Prostate gland (tissue), 2 donors: ENCODE measurements at regions not wholly inside any gene's neighbourhood (a gene's known extent, or its start where the extent isn't known, plus 50 kb on each side); places are given as distances from the start of the nearest gene placed in this dataset.

ENCODE experiments used
- CTCF ChIP-seq, 4 experiments: fragments of 200-600 bp in 2 of 4; fragments of 450-650 bp in 2 of 4; sonication (generic) in 2 of 4; IDR thresholded peaks; 1 replicate in 3 of 4; 2 replicates in 1 of 4; pipeline ENCODE4 v1.5.1; 2016 to 2019; ENCODE audit warnings: antibody characterized with exemption in 4 of 4, mild to moderate bottlenecking in 2 of 4, moderate library complexity in 2 of 4
- POLR2A ChIP-seq: fragments of 450-650 bp; IDR thresholded peaks from one replicate; pipeline ENCODE4 v1.6.1; 2016; ENCODE audit warnings: antibody characterized with exemption, mild to moderate bottlenecking

GRCh38 chr4:175407926-175408325 lies 404.1 kb downstream of the GPM6A start:
- TF ChIP-seq POLR2A (no peak), CTCF (IDR thresholded peaks at IDR 0.05) (no peak)
